Fibroblast of lung (primary cell): ENCODE measurements at regions not wholly inside any gene's neighbourhood (a gene's known extent, or its start where the extent isn't known, plus 50 kb on each side); places are given as distances from the start of the nearest gene placed in this dataset.

Source experiments
- DNase-seq, 2 donors: peaks; one replicate each; pipeline versions ENCODE4 v3.0.0 to v3.0.0-alpha.2; 2010; ENCODE audit warnings: low read depth in 2 of 2
- H2AFZ ChIP-seq: 2 replicates; pipeline ENCODE4 v1.5.1; 2012; ENCODE audit warnings: low read length, control low read depth, inconsistent platforms
- H3K27ac ChIP-seq: 2 replicates; pipeline ENCODE4 v1.5.1; 2011; ENCODE audit warnings: low read length, control low read depth; ENCODE audit not compliant: insufficient read depth
- H3K27me3 ChIP-seq: 2 replicates; pipeline ENCODE4 v1.5.1; 2011; ENCODE audit warnings: mild to moderate bottlenecking, low read length; ENCODE audit not compliant: control insufficient read depth, insufficient read depth
- H3K36me3 ChIP-seq: 2 replicates; pipeline ENCODE4 v1.5.1; 2011; ENCODE audit warnings: low read length; ENCODE audit not compliant: control insufficient read depth, insufficient read depth
- H3K4me1 ChIP-seq: 2 replicates; pipeline ENCODE4 v1.5.1; 2011; ENCODE audit warnings: low read length; ENCODE audit not compliant: control insufficient read depth, insufficient read depth; ENCODE audit errors: extremely low read depth
- H3K4me2 ChIP-seq: 2 replicates; pipeline ENCODE4 v1.5.1; 2011; ENCODE audit warnings: low read length, control low read depth; ENCODE audit not compliant: insufficient read depth; ENCODE audit errors: extremely low read depth
- H3K4me3 ChIP-seq, 4 experiments: fragments of 200-600 bp in 1 of 4; sonication (generic) in 1 of 4; replicated peaks in 1 of 4; 2 replicates each; pipeline ENCODE4 v1.5.1; 2011 to 2016; ENCODE audit warnings: low read length in 4 of 4, low read depth in 3 of 4, mild to moderate bottlenecking in 3 of 4, control low read depth in 2 of 4, inconsistent platforms in 1 of 4, mixed read lengths in 1 of 4; ENCODE audit not compliant: insufficient read depth in 1 of 4; ENCODE audit errors: control extremely low read depth in 1 of 4
- H3K79me2 ChIP-seq: 2 replicates; pipeline ENCODE4 v1.5.1; 2012; ENCODE audit warnings: mild to moderate bottlenecking, low read length, inconsistent platforms; ENCODE audit not compliant: control insufficient read depth, insufficient read depth
- H3K9ac ChIP-seq: 2 replicates; pipeline ENCODE4 v1.5.1; 2011; ENCODE audit warnings: mild to moderate bottlenecking, low read length, control low read depth; ENCODE audit not compliant: insufficient read depth
- H3K9me3 ChIP-seq: 2 replicates; pipeline ENCODE4 v1.5.1; 2012; ENCODE audit warnings: low read depth, low read length; ENCODE audit not compliant: control insufficient read depth, insufficient read depth
- H4K20me1 ChIP-seq: 2 replicates; pipeline ENCODE4 v1.5.1; 2011; ENCODE audit warnings: low read length; ENCODE audit not compliant: control insufficient read depth, insufficient read depth; ENCODE audit errors: extremely low read depth
- CTCF ChIP-seq, 2 donors: IDR thresholded peaks in 1 of 2; conservative IDR thresholded peaks in 1 of 2; 1 replicate in 1 of 2; 2 replicates in 1 of 2; pipeline ENCODE4 v1.5.1; 2011 to 2012; ENCODE audit warnings: low read length in 2 of 2, control low read depth in 1 of 2, inconsistent platforms in 1 of 2, low read depth in 1 of 2, mild to moderate bottlenecking in 1 of 2
- EZH2 ChIP-seq: IDR thresholded peaks from 2 replicates; pipeline ENCODE4 v1.5.1; 2012; ENCODE audit warnings: low read length, control low read depth, mild to moderate bottlenecking; ENCODE audit errors: missing control alignments

- Histone ChIP-seq H4K20me1 (no peaks in the 10 kb centered on the region), H3K36me3 (no peaks in the 10 kb centered on the region), H3K79me2 (no peaks in the 10 kb centered on the region), H3K9me3 (no peaks in the 10 kb centered on the region), H3K27me3 (no peaks in the 10 kb centered on the region), H3K9ac (no peak overlapping the region), H3K4me1 (no peaks in the 10 kb centered on the region), H3K27ac (no peak overlapping the region), H3K4me3 (no peak overlapping the region), H3K4me2 (no peak overlapping the region), H2AFZ (no peak overlapping the region)
- TF ChIP-seq CTCF (conservative IDR thresholded peaks at IDR 0.05 in 1 of 2, IDR thresholded peaks at IDR 0.05 in 1 of 2; ENCODE audit: low read depth in 1 of 2, low read length in 2 of 2) (no peak), EZH2 (no peak)
- DNase-seq: no peak
Measured at GRCh38 chr2:220125551-220125950, 498.1 kb downstream of the SLC4A3 start.

GRCh38 chr2:220127311-220127710, 499.9 kb downstream of the SLC4A3 start:
- DNase-seq: no peak
- no peak overlapping the region for H3K27ac ChIP-seq
- no peak overlapping the region for H2AFZ ChIP-seq
- TF ChIP-seq EZH2 (no peak), CTCF (conservative IDR thresholded peaks at IDR 0.05 in 1 of 2, IDR thresholded peaks at IDR 0.05 in 1 of 2; ENCODE audit: low read depth in 1 of 2, low read length in 2 of 2) (no peak)
- no peaks in the 10 kb centered on the region for H3K79me2 ChIP-seq
- no peaks in the 10 kb centered on the region for H3K36me3 ChIP-seq
- no peaks in the 10 kb centered on the region for H3K27me3 ChIP-seq
- no peak overlapping the region for H3K4me3 ChIP-seq
- no peak overlapping the region for H3K4me2 ChIP-seq
- H3K9ac ChIP-seq: no peak overlapping the region
- no peaks in the 10 kb centered on the region for H3K4me1 ChIP-seq
- H3K9me3 ChIP-seq: no peaks in the 10 kb centered on the region
- H4K20me1 ChIP-seq: no peaks in the 10 kb centered on the region

- H2AFZ ChIP-seq: no peak overlapping the region
- no peaks in the 10 kb centered on the region for H4K20me1 ChIP-seq
- no peaks in the 10 kb centered on the region for H3K79me2 ChIP-seq
- H3K4me3 ChIP-seq: no peak overlapping the region
- DNase-seq: no peak
- H3K36me3 ChIP-seq: no peaks in the 10 kb centered on the region
- no peak overlapping the region for H3K4me2 ChIP-seq
- TF ChIP-seq CTCF (conservative IDR thresholded peaks at IDR 0.05 in 1 of 2, IDR thresholded peaks at IDR 0.05 in 1 of 2; ENCODE audit: low read depth in 1 of 2, low read length in 2 of 2): no peak
- TF ChIP-seq EZH2: no peak
- H3K9me3 ChIP-seq: no peaks in the 10 kb centered on the region
- no peak overlapping the region for H3K9ac ChIP-seq
- no peaks in the 10 kb centered on the region for H3K4me1 ChIP-seq
- H3K27me3 ChIP-seq: no peaks in the 10 kb centered on the region
- H3K27ac ChIP-seq: no peak overlapping the region
Measured at GRCh38 chr2:220127876-220128275, 500.4 kb downstream of the SLC4A3 start.
